ENCODE measurements at regions not wholly inside any gene's neighbourhood (a gene's known extent, or its start where the extent isn't known, plus 50 kb on each side); places are given as distances from the start of the nearest gene placed in this dataset.
"Not testable (repeated sequence)": the region's sequence is repeated elsewhere in the genome, so short reads cannot be mapped to it uniquely, and the experiment has no call there.

DNA sequence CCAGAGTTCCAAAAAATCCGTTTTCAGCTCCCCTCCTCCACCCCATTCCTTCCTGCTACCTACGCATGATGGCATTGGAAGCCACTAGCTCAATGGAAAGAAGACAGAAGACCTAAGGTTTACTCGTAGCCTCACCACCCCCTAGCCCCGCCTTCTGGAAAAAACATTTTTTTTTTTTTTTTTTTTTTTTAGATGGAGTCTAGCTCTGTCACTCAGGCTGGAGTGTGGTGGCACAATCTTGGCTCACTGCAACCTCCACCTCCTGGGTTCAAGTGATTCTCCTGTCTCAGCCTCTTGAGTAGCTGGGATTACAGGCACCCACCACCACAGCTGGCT is 57.2 kb upstream of the APCDD1L start:
- WGBS (ENCODE audit: insufficient coverage), result 64% methylated on average over 2 of the region's 4 CpGs
- not testable (repeated sequence) for H3K4me3 ChIP-seq (ENCODE audit: low read length); H3K27ac ChIP-seq (ENCODE audit: low read length); H3K27me3 ChIP-seq (ENCODE audit: control insufficient read depth, insufficient read depth, low read length); H3K9me3 ChIP-seq (replicated peaks; ENCODE audit: control insufficient read depth, low read depth, low read length); H3K36me3 ChIP-seq (ENCODE audit: control insufficient read depth, insufficient read depth, low read length); DNase-seq
- H3K4me1 ChIP-seq (ENCODE audit: control insufficient read depth, insufficient read depth, low read length), result peaks cover 50% of the 10 kb centered on the region

DNA sequence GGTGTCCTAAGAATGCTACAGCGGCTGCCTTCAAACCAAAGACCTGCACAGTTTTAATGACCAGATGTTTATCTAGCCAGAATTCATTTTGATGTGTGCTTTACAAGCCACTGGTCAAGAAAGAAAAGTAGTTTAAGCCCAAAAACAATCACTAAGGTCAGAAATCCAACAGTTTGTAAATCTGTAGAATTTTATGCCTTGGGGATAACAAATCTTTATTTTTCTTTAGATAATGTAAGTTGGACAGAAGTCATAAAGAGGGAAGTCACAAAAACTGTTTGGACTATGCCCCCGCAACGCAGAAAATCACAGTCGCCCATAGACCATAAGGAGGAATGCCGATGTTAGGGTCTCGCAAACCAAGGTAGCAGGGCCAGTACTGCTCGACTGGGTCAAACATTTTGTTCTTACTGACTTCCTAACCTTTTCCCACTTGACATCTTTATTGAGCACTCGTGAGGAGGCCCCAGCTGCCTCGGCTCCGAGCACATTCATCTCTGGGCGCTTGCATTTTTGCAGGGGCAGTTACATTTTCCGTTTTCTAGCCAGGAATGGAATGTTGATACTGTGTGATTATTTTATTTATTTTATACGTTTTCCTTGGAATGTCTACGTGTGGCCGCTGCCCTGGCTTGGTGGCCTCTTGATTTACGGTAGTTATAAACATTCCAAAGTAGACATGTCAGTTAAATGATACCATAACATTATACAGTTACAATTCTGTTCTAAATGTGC is 56.7 kb upstream of the APCDD1L start:
- peak; percentile 43 for DNase-seq
- Histone ChIP-seq H3K36me3 (ENCODE audit: control insufficient read depth, insufficient read depth, low read length) (no peaks in the 10 kb centered on the region), H3K4me3 (ENCODE audit: low read length) (no peak overlapping the region), H3K9me3 (replicated peaks; ENCODE audit: control insufficient read depth, low read depth, low read length) (no peaks in the 10 kb centered on the region), H3K4me1 (ENCODE audit: control insufficient read depth, insufficient read depth, low read length) (peaks cover 55% of the 10 kb centered on the region), H3K27me3 (ENCODE audit: control insufficient read depth, insufficient read depth, low read length) (peaks cover 5% of the 10 kb centered on the region), H3K27ac (ENCODE audit: low read length) (peak overlapping the region; percentile 22)
- 55% methylated on average over 7 of the region's 16 CpGs for WGBS (ENCODE audit: insufficient coverage)

DNA sequence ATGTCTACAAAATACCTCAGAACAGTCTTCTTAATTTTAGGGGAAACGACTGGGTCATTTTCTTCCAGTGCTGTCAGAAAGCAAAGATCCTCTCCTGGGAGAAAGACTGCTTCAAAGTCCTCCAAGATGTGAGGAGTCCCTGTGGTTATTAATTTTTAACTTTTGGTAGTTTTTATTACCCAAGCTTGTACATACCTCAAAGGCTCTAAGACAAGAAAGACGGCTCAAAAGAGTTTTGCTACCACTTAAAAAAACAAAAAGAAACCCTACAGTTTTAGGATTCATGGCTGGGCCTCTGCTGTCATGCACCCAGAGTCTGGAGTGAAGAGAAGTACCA is 56.1 kb upstream of the APCDD1L start:
- no peaks in the 10 kb centered on the region for H3K36me3 ChIP-seq (ENCODE audit: control insufficient read depth, insufficient read depth, low read length)
- H3K27me3 ChIP-seq (ENCODE audit: control insufficient read depth, insufficient read depth, low read length), result peaks cover 3% of the 10 kb centered on the region
- DNase-seq, result no peak
- peaks cover 53% of the 10 kb centered on the region for H3K4me1 ChIP-seq (ENCODE audit: control insufficient read depth, insufficient read depth, low read length)
- H3K27ac ChIP-seq (ENCODE audit: low read length), result no peak overlapping the region
- WGBS (ENCODE audit: insufficient coverage), result no CpG with 5 or more reads among the region's 2 CpGs
- H3K4me3 ChIP-seq (ENCODE audit: low read length), result no peak overlapping the region
- H3K9me3 ChIP-seq (replicated peaks; ENCODE audit: control insufficient read depth, low read depth, low read length), result no peaks in the 10 kb centered on the region

DNA sequence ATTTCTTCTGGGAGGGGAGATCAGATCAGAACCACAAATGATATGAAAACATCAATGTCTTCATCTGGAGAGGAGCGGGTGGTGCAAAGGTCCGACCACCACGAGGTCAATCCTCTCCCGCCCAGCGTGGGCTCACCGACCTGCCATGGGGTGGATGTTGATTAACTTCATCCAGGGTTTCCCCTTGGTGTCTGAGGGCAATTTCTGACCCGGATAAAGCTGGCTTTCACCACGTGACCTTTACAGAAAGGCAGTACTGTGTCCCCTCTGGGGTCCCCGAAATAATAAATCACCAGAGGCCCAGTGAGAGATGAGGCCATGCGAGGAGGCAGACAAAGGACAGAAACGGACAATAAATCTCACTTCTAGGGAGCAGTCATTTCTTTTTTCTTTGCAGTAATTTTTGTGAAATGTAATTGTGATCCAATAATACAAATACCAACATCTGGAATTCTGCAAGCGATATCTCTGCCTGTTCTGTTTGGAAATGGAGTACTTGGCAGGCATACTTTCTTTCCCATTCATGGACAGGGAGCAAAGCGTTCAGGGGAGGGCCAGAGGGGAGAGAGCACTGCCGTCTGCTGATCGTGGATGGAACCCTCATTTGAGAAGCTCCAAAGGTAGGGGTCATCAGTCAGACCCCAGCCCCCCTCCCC is 55.1 kb upstream of the APCDD1L start:
- peaks cover 2% of the 10 kb centered on the region for H3K27me3 ChIP-seq (ENCODE audit: control insufficient read depth, insufficient read depth, low read length)
- H3K36me3 ChIP-seq (ENCODE audit: control insufficient read depth, insufficient read depth, low read length), result no peaks in the 10 kb centered on the region
- no peaks in the 10 kb centered on the region for H3K9me3 ChIP-seq (replicated peaks; ENCODE audit: control insufficient read depth, low read depth, low read length)
- 0% methylated on average over 1 of the region's 15 CpGs for WGBS (ENCODE audit: insufficient coverage)
- no peak overlapping the region for H3K4me3 ChIP-seq (ENCODE audit: low read length)
- H3K27ac ChIP-seq (ENCODE audit: low read length), result no peak overlapping the region
- H3K4me1 ChIP-seq (ENCODE audit: control insufficient read depth, insufficient read depth, low read length), result peaks cover 50% of the 10 kb centered on the region
- DNase-seq, result peak; percentile 84

DNA sequence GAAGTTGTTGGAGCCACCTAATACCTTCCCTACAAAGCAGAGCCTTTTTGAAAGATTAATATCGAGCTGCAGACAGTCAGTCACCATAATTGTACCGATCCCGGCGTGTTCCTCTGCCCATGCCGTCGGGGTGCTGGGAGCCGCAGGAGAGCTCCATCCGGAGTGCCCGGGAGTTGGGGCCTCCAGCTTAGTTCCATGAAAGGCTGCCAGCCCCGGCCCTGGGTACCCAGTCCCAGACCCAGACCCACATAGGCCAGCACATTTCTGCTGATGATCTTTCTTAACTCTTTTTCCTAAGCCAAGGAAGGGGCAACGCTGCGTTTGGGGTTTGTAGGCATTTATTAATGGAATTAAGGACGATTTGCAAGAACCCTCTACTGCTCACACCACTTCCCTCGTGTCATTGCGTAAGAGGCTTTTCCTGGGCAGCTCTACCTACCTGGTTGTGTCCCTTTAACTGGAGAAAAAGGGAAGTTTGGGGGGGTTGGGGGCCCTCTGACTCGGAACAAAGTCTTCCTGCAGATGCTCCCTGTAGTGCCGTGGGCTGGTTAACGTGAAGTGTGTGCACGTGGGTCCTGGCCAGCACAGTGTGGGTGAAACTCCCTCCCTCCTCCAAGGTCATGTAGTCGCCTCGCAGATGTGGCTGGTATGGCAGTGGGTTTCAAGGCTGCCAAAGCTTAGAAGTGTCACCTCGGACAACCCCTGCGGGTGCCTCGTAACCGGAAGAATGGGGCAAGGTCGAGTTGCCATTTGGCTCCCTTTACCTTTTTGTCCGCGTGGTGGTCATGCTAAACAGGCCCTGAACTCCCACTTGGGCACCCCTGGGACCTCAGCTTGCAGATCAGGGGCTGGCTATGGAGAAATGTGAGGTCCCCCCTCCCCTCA is 54.3 kb upstream of the APCDD1L start:
- H3K27ac ChIP-seq (ENCODE audit: low read length), result peak overlapping the region; percentile 60
- peak; percentile 33 for DNase-seq
- WGBS (ENCODE audit: insufficient coverage), result 39% methylated on average over 14 of the region's 28 CpGs

DNA sequence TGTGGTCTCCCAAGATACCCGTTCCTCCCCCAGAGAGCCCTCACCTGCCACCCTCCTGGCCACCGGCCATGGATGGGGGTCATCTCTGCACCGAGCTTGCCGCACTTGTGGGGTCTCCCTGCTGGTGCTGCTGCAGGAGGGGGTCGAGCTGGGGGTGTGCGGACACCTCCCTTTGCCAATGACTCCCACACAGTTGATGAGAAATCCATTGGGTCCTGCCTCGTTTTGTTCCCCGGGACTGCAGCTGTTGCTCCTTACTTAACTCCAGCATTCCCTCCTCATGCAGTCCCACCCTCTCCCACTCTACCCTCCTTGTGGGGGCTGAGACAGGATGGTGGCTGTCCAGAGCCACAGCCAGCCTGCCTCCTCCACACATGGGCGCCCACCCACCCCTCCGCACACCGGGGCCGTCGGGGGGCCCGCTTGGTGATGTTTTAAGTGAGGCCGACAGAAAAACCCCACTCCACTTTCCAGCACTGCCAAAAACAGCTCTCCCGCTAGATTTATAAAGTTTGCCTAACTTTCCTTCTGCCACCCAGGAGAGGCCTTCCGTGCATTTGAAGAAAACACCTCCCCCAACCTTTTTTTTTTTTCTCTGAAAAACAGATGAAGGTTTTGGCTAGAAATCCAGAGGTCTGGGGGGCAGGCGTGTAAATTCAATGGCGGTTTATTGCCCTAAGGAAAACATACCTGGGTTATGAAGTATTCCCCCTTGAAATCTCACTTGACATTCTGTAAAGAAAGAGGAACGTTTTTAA is 53.5 kb upstream of the APCDD1L start:
- Histone ChIP-seq H3K4me1 (ENCODE audit: control insufficient read depth, insufficient read depth, low read length) (peaks cover 50% of the 10 kb centered on the region), H3K27ac (ENCODE audit: low read length) (peak overlapping the region; percentile 60), H3K4me3 (ENCODE audit: low read length) (no peak overlapping the region), H3K36me3 (ENCODE audit: control insufficient read depth, insufficient read depth, low read length) (no peaks in the 10 kb centered on the region), H3K27me3 (ENCODE audit: control insufficient read depth, insufficient read depth, low read length) (peaks cover 2% of the 10 kb centered on the region), H3K9me3 (replicated peaks; ENCODE audit: control insufficient read depth, low read depth, low read length) (no peaks in the 10 kb centered on the region)
- WGBS (ENCODE audit: insufficient coverage), result 18% methylated on average over 7 of the region's 20 CpGs
- DNase-seq, result peak; percentile 85

More for the DNA sequence above, 54.3 kb upstream of the APCDD1L start:
- Histone ChIP-seq H3K4me1 (ENCODE audit: control insufficient read depth, insufficient read depth, low read length) (peaks cover 50% of the 10 kb centered on the region), H3K36me3 (ENCODE audit: control insufficient read depth, insufficient read depth, low read length) (no peaks in the 10 kb centered on the region), H3K9me3 (replicated peaks; ENCODE audit: control insufficient read depth, low read depth, low read length) (no peaks in the 10 kb centered on the region), H3K4me3 (ENCODE audit: low read length) (no peak overlapping the region), H3K27me3 (ENCODE audit: control insufficient read depth, insufficient read depth, low read length) (peaks cover 2% of the 10 kb centered on the region)

DNA sequence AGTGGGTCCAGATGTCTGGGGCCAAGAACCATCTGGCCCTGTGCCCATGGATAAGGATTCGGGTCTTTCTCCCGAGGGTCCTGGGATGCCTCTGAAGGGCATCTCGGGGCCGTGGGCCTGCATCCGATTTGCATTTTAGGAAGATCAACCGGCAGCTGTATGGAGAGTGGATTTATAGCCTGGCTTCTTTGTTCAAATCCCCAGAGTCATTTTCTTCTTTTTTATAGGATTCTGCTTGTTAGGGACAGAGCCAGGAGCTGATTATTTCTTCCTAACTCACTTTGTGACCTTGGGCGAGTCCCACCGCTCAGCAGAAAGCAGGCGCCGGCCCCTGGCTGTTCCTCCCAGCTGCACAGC is 52.9 kb upstream of the APCDD1L start:
- DNase-seq, result peak; percentile 93
- H3K36me3 ChIP-seq (ENCODE audit: control insufficient read depth, insufficient read depth, low read length), result no peaks in the 10 kb centered on the region
- 37% methylated on average over 6 of the region's 10 CpGs for WGBS (ENCODE audit: insufficient coverage)
- peaks cover 2% of the 10 kb centered on the region for H3K27me3 ChIP-seq (ENCODE audit: control insufficient read depth, insufficient read depth, low read length)
- no peaks in the 10 kb centered on the region for H3K9me3 ChIP-seq (replicated peaks; ENCODE audit: control insufficient read depth, low read depth, low read length)
- peak overlapping the region; percentile 60 for H3K27ac ChIP-seq (ENCODE audit: low read length)
- H3K4me1 ChIP-seq (ENCODE audit: control insufficient read depth, insufficient read depth, low read length), result peaks cover 50% of the 10 kb centered on the region
- no peak overlapping the region for H3K4me3 ChIP-seq (ENCODE audit: low read length)

DNA sequence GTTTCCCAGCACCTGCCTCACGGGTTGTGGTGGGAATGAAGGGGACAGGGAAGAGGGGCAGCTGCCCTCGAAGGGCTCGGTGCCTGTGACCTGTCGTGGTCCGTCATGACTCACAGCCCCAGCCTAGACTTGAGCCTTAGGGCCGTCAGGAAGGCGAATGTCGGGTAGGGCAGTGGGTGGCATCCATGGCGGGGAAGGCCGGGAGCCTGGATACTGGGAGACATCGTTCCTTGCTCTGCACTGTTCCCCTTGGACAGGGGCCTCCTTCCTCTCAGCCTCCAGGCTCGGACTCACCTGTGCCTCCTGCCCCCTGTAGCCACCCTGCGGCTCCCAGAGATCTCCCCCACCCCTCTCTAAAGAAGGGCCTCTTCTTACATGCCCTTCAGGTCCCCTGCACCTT is 52.2 kb upstream of the APCDD1L start:
- Histone ChIP-seq H3K27ac (ENCODE audit: low read length) (no peak overlapping the region), H3K4me1 (ENCODE audit: control insufficient read depth, insufficient read depth, low read length) (peaks cover 50% of the 10 kb centered on the region), H3K4me3 (ENCODE audit: low read length) (no peak overlapping the region), H3K27me3 (ENCODE audit: control insufficient read depth, insufficient read depth, low read length) (peaks cover 2% of the 10 kb centered on the region), H3K36me3 (ENCODE audit: control insufficient read depth, insufficient read depth, low read length) (no peaks in the 10 kb centered on the region), H3K9me3 (replicated peaks; ENCODE audit: control insufficient read depth, low read depth, low read length) (no peaks in the 10 kb centered on the region)
- no peak for DNase-seq
- 90% methylated on average over 9 of the region's 13 CpGs for WGBS (ENCODE audit: insufficient coverage)

DNA sequence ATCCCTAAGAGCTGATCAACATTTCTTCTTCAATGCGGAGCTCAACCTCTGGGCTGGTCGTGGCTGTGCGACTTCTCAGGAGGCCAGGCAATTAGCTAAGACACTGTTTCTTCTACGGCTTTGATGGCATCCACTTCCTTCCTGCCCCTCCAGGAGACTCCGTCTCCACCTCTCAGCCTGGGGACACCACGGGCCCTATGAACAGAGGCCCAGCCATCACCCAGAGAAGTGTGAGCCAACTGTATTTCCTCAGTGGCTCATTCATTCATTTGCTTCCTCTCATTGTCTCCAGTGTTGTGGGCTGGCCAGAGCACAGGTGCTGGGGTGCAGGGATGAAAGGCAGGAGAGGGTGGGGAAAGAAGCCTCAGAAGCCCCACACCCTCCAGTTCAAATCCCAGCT is 51.8 kb upstream of the APCDD1L start:
- Histone ChIP-seq H3K27ac (ENCODE audit: low read length) (no peak overlapping the region), H3K27me3 (ENCODE audit: control insufficient read depth, insufficient read depth, low read length) (peaks cover 2% of the 10 kb centered on the region), H3K4me1 (ENCODE audit: control insufficient read depth, insufficient read depth, low read length) (peaks cover 46% of the 10 kb centered on the region), H3K36me3 (ENCODE audit: control insufficient read depth, insufficient read depth, low read length) (no peaks in the 10 kb centered on the region), H3K9me3 (replicated peaks; ENCODE audit: control insufficient read depth, low read depth, low read length) (no peaks in the 10 kb centered on the region), H3K4me3 (ENCODE audit: low read length) (no peak overlapping the region)
- 64% methylated on average over 6 of the region's 6 CpGs for WGBS (ENCODE audit: insufficient coverage)
- no peak for DNase-seq

All from muscle of leg (tissue), 3 donors.